ENCODE measurements at regions not wholly inside any gene's neighbourhood (a gene's known extent, or its start where the extent isn't known, plus 50 kb on each side); places are given as distances from the start of the nearest gene placed in this dataset.

DNA sequence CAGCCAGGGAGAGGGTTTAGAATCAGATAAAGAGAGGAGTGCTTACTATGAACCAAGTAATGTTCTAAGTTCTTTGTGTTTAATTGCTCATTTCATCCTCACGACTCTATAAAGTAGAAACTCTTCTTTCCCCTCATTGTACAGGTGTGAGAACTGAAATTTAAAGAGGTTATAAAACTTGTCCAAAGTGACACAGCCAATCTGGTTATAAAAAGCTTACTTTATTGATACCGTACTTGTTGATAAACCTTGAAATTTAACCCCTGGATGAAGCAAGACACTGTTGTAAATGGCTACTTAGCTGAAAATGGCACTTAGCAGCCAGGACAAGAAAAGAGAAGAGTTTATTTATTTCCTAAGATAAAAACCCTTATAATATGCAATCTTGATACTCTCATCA, 702.4 kb downstream of the KCTD16 start:
- H3K9me3 ChIP-seq (ENCODE audit: low read length) = no peaks in the 10 kb centered on the region
- no peaks in the 10 kb centered on the region for H3K27me3 ChIP-seq (ENCODE audit: control insufficient read depth in 1 of 2, insufficient read depth in 2 of 2, low read length in 2 of 2)
- H3K27ac ChIP-seq (ENCODE audit: low read depth, low read length) = no peak overlapping the region
- no peaks in the 10 kb centered on the region for H3K36me3 ChIP-seq (ENCODE audit: insufficient read depth, low read length)
- no peak overlapping the region for H3K9ac ChIP-seq (ENCODE audit: low read length)
- no peak overlapping the region for H3K4me3 ChIP-seq (ENCODE audit: low read depth in 1 of 2, low read length in 2 of 2)
- no peaks in the 10 kb centered on the region for H3K4me1 ChIP-seq (ENCODE audit: insufficient read depth, low read length)

GRCh38 chr5:144864118-144864517, 693.4 kb downstream of the KCTD16 start:
- Histone ChIP-seq H3K27ac (ENCODE audit: low read depth, low read length) (no peak overlapping the region), H3K27me3 (ENCODE audit: control insufficient read depth in 1 of 2, insufficient read depth in 2 of 2, low read length in 2 of 2) (no peaks in the 10 kb centered on the region), H3K4me3 (ENCODE audit: low read depth in 1 of 2, low read length in 2 of 2) (no peak overlapping the region), H3K9ac (ENCODE audit: low read length) (no peak overlapping the region), H3K9me3 (ENCODE audit: low read length) (no peaks in the 10 kb centered on the region), H3K36me3 (ENCODE audit: insufficient read depth, low read length) (no peaks in the 10 kb centered on the region), H3K4me1 (ENCODE audit: insufficient read depth, low read length) (no peaks in the 10 kb centered on the region)

DNA sequence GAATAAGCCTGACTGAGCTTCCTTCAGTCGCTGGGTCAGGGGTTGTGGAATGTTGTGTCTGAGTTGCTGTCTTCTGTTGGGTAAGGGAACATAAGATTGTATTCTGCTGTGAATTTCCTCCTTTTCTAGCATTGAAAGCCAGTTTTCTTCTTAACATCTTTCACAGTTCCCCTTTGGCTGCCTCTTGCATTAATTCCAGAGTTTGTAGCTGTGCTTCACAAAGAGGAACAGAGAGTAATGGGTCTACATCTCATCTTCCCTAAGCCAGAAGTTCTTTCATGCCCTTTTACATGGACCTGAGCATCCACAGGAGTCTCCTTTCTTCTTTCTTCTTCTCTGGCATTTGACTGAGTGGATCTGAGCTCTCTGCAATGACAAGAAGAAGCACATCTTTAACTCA, 686.8 kb downstream of the KCTD16 start:
- no peaks in the 10 kb centered on the region for H3K36me3 ChIP-seq (ENCODE audit: insufficient read depth, low read length)
- H3K4me3 ChIP-seq (ENCODE audit: low read depth in 1 of 2, low read length in 2 of 2) = no peak overlapping the region
- no peak overlapping the region for H3K27ac ChIP-seq (ENCODE audit: low read depth, low read length)
- no peaks in the 10 kb centered on the region for H3K4me1 ChIP-seq (ENCODE audit: insufficient read depth, low read length)
- H3K27me3 ChIP-seq (ENCODE audit: control insufficient read depth in 1 of 2, insufficient read depth in 2 of 2, low read length in 2 of 2) = no peaks in the 10 kb centered on the region
- H3K9me3 ChIP-seq (ENCODE audit: low read length) = no peaks in the 10 kb centered on the region
- no peak overlapping the region for H3K9ac ChIP-seq (ENCODE audit: low read length)

DNA sequence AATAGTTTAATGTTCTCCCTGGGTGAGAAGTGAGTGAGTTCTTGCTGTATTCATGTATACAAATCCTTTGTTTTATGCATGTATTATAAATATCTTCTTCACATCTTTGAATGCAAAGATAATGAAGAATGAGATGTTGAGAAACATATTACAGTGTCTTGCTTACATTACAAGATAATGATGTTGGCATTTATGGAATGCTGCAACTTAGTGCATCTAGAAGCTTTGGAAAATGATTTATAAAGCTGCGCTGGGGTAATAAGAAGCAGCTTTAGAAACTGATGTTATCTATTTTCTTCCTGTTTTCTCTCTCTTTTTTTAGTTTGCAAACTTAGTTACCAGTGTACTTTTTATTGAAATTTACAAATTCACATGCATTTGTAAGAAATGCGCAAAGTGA, 673.4 kb downstream of the KCTD16 start:
- H3K27me3 ChIP-seq (ENCODE audit: control insufficient read depth in 1 of 2, insufficient read depth in 2 of 2, low read length in 2 of 2) = no peaks in the 10 kb centered on the region

DNA sequence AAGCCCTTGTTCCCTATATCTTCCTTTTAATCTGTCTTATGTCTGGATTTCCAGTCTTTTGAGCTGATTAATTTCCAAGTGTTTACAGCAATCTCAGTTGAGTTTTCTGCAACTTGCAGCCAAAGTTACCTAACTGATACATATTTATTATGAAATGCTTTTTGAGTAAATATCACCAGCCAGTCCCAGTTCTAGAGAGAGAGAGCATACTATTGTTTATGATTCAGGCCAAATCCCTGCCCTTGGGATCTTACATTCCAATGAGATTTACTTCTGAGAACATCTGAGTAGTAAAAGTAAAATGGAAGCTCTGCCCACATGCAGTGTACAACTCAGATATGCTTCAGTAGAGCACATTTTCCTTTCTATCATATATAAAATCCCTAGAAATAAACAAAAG, 661.7 kb downstream of the KCTD16 start:
- Histone ChIP-seq H3K4me3 (ENCODE audit: low read depth in 1 of 2, low read length in 2 of 2) (no peak overlapping the region), H3K27ac (ENCODE audit: low read depth, low read length) (no peak overlapping the region), H3K36me3 (ENCODE audit: insufficient read depth, low read length) (no peaks in the 10 kb centered on the region), H3K27me3 (ENCODE audit: control insufficient read depth in 1 of 2, insufficient read depth in 2 of 2, low read length in 2 of 2) (no peaks in the 10 kb centered on the region), H3K9me3 (ENCODE audit: low read length) (no peaks in the 10 kb centered on the region), H3K9ac (ENCODE audit: low read length) (no peak overlapping the region), H3K4me1 (ENCODE audit: insufficient read depth, low read length) (no peaks in the 10 kb centered on the region)

More for the DNA sequence above, 673.4 kb downstream of the KCTD16 start:
- Histone ChIP-seq H3K4me1 (ENCODE audit: insufficient read depth, low read length) (no peaks in the 10 kb centered on the region), H3K9me3 (ENCODE audit: low read length) (no peaks in the 10 kb centered on the region), H3K4me3 (ENCODE audit: low read depth in 1 of 2, low read length in 2 of 2) (no peak overlapping the region), H3K36me3 (ENCODE audit: insufficient read depth, low read length) (no peaks in the 10 kb centered on the region), H3K27ac (ENCODE audit: low read depth, low read length) (no peak overlapping the region), H3K9ac (ENCODE audit: low read length) (no peak overlapping the region)

DNA sequence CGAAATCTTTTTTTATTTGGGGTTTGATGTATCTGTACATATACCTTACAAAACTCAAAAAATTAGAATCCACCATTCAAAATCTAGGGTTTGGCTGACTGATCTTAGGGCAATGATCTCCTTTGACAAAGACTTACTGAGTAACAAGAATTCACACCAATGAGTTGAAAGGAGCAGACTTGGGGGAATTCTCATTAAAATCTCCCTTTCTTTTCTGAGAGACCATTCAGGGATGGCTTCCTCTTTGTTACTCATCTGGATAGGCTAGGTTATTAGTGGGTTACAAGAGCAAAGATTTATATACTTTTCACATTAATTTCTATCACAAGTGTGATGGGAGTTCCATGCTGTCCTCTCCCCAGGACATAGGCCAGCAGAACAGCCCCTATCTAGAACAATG, 661.0 kb downstream of the KCTD16 start:
- H3K9me3 ChIP-seq (ENCODE audit: low read length) = no peaks in the 10 kb centered on the region
- H3K27me3 ChIP-seq (ENCODE audit: control insufficient read depth in 1 of 2, insufficient read depth in 2 of 2, low read length in 2 of 2) = no peaks in the 10 kb centered on the region
- no peaks in the 10 kb centered on the region for H3K36me3 ChIP-seq (ENCODE audit: insufficient read depth, low read length)
- H3K9ac ChIP-seq (ENCODE audit: low read length) = no peak overlapping the region
- no peaks in the 10 kb centered on the region for H3K4me1 ChIP-seq (ENCODE audit: insufficient read depth, low read length)
- no peak overlapping the region for H3K4me3 ChIP-seq (ENCODE audit: low read depth in 1 of 2, low read length in 2 of 2)
- H3K27ac ChIP-seq (ENCODE audit: low read depth, low read length) = no peak overlapping the region

GRCh38 chr5:144822503-144822902, 651.8 kb downstream of the KCTD16 start:
- Histone ChIP-seq H3K4me1 (ENCODE audit: insufficient read depth, low read length) (no peaks in the 10 kb centered on the region), H3K4me3 (ENCODE audit: low read depth in 1 of 2, low read length in 2 of 2) (no peak overlapping the region), H3K9ac (ENCODE audit: low read length) (no peak overlapping the region), H3K27ac (ENCODE audit: low read depth, low read length) (no peak overlapping the region), H3K9me3 (ENCODE audit: low read length) (no peaks in the 10 kb centered on the region), H3K27me3 (ENCODE audit: control insufficient read depth in 1 of 2, insufficient read depth in 2 of 2, low read length in 2 of 2) (no peaks in the 10 kb centered on the region), H3K36me3 (ENCODE audit: insufficient read depth, low read length) (no peaks in the 10 kb centered on the region)

DNA sequence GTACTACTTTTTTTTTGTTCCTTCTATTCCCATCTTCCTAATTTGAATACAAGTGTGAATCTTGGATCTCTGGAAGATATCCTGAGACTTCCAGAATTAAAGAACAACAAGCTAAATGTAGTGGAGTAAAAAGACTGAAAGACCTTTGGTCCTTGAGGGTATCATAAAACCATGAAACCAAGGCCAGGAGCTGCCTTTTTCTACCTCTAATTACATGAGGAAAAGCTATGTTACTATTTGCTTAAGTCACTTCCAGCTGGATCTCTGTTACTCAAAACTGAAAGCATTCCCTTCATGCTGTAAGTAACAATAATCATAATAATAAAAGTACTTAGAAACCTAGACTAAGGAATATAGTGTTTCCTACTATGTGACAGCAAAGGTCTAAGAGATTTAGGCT, 649.6 kb downstream of the KCTD16 start:
- no peak overlapping the region for H3K27ac ChIP-seq (ENCODE audit: low read depth, low read length)
- no peak overlapping the region for H3K9ac ChIP-seq (ENCODE audit: low read length)
- no peaks in the 10 kb centered on the region for H3K27me3 ChIP-seq (ENCODE audit: control insufficient read depth in 1 of 2, insufficient read depth in 2 of 2, low read length in 2 of 2)
- no peaks in the 10 kb centered on the region for H3K9me3 ChIP-seq (ENCODE audit: low read length)
- H3K4me3 ChIP-seq (ENCODE audit: low read depth in 1 of 2, low read length in 2 of 2) = no peak overlapping the region
- no peaks in the 10 kb centered on the region for H3K36me3 ChIP-seq (ENCODE audit: insufficient read depth, low read length)
- H3K4me1 ChIP-seq (ENCODE audit: insufficient read depth, low read length) = no peaks in the 10 kb centered on the region

- Histone ChIP-seq H3K36me3 (ENCODE audit: insufficient read depth, low read length) (no peaks in the 10 kb centered on the region), H3K4me3 (ENCODE audit: low read depth in 1 of 2, low read length in 2 of 2) (no peak overlapping the region), H3K9me3 (ENCODE audit: low read length) (no peaks in the 10 kb centered on the region), H3K9ac (ENCODE audit: low read length) (no peak overlapping the region), H3K27ac (ENCODE audit: low read depth, low read length) (no peak overlapping the region), H3K4me1 (ENCODE audit: insufficient read depth, low read length) (no peaks in the 10 kb centered on the region), H3K27me3 (ENCODE audit: control insufficient read depth in 1 of 2, insufficient read depth in 2 of 2, low read length in 2 of 2) (no peaks in the 10 kb centered on the region)
These were observed 644.5 kb downstream of the KCTD16 start for GRCh38 chr5:144815131-144815530.

DNA sequence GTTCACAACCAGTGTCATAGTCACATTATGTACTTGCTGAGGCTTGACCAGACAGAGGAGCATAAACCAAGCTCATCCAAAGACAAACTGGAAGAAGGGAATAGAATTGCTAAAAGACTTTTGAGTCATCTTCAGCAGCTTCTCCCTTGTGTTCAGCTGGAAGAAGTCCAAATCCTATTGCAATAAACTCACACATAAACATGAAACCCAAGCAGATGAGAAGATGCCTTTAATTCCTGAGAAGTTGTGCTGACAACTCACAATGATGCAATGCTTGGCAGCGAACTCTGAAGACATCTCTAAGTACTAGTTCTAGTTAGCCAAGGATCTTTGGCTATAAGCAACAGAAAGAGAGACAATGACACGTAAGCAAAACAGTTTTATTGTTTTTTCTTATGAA, 642.1 kb downstream of the KCTD16 start:
- Histone ChIP-seq H3K27me3 (ENCODE audit: control insufficient read depth in 1 of 2, insufficient read depth in 2 of 2, low read length in 2 of 2) (no peaks in the 10 kb centered on the region), H3K4me3 (ENCODE audit: low read depth in 1 of 2, low read length in 2 of 2) (no peak overlapping the region), H3K36me3 (ENCODE audit: insufficient read depth, low read length) (no peaks in the 10 kb centered on the region), H3K9ac (ENCODE audit: low read length) (no peak overlapping the region), H3K27ac (ENCODE audit: low read depth, low read length) (no peak overlapping the region), H3K9me3 (ENCODE audit: low read length) (no peaks in the 10 kb centered on the region), H3K4me1 (ENCODE audit: insufficient read depth, low read length) (no peaks in the 10 kb centered on the region)

DNA sequence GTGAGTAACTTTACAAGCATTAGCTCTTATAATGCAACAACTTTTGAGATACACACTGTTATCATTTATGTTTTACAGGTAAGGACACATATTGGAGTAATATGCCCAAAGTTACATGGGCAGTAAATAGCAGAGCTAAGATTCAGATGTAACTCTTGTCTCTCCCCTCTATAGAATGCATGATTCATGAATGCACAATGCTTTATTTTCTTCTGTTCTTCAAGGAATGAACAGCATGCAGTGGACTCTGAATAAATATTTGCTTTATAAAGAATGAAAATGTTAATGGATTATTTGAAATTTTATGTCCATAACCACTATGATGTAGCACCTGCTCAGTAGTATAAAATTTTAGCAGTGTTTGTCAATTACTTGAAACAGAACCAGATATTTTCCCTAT, 629.5 kb downstream of the KCTD16 start:
- Histone ChIP-seq H3K9me3 (ENCODE audit: low read length) (no peaks in the 10 kb centered on the region), H3K4me1 (ENCODE audit: insufficient read depth, low read length) (no peaks in the 10 kb centered on the region), H3K4me3 (ENCODE audit: low read depth in 1 of 2, low read length in 2 of 2) (no peak overlapping the region), H3K27me3 (ENCODE audit: control insufficient read depth in 1 of 2, insufficient read depth in 2 of 2, low read length in 2 of 2) (no peaks in the 10 kb centered on the region), H3K9ac (ENCODE audit: low read length) (no peak overlapping the region), H3K36me3 (ENCODE audit: insufficient read depth, low read length) (no peaks in the 10 kb centered on the region), H3K27ac (ENCODE audit: low read depth, low read length) (no peak overlapping the region)

- Histone ChIP-seq H3K27ac (ENCODE audit: low read depth, low read length) (no peak overlapping the region), H3K4me3 (ENCODE audit: low read depth in 1 of 2, low read length in 2 of 2) (no peak overlapping the region), H3K36me3 (ENCODE audit: insufficient read depth, low read length) (no peaks in the 10 kb centered on the region), H3K27me3 (ENCODE audit: control insufficient read depth in 1 of 2, insufficient read depth in 2 of 2, low read length in 2 of 2) (no peaks in the 10 kb centered on the region), H3K9ac (ENCODE audit: low read length) (no peak overlapping the region), H3K9me3 (ENCODE audit: low read length) (no peaks in the 10 kb centered on the region), H3K4me1 (ENCODE audit: insufficient read depth, low read length) (no peaks in the 10 kb centered on the region)
These were observed 627.9 kb downstream of the KCTD16 start for GRCh38 chr5:144798595-144798994.

All from muscle layer of colon (tissue), 2 donors.